ENCODE measurements at regions not wholly inside any gene's neighbourhood (a gene's known extent, or its start where the extent isn't known, plus 50 kb on each side); places are given as distances from the start of the nearest gene placed in this dataset.
A peak's percentile ranks its signal among the peaks of the same experiment; 100 is the strongest.
"Not testable (repeated sequence)": the region's sequence is repeated elsewhere in the genome, so short reads cannot be mapped to it uniquely, and the experiment has no call there.

GRCh38 chr6:5896476-5897200 lies 110.1 kb downstream of the NRN1 start:
- DNase-seq = no peak

DNA sequence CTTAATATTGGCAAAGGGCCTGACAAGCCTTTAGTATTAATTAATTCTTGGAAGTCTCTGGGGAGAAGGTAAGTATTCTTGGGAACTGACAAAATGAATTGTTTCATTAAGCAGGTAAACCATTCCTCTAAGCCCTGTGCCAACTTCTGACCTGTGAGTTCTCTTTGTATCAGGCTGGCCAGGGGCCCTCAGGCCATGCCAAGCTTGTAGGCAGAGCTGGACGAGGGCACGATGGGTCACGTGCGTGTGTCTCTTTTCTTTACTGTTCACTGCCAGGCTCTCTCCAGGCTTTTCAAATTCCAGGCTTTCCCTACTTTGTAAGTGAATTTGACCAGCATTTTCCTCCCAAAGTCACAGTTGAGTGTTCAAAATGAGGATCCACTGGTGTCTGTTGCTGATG lies 112.4 kb downstream of the NRN1 start:
- no peak for DNase-seq

DNA sequence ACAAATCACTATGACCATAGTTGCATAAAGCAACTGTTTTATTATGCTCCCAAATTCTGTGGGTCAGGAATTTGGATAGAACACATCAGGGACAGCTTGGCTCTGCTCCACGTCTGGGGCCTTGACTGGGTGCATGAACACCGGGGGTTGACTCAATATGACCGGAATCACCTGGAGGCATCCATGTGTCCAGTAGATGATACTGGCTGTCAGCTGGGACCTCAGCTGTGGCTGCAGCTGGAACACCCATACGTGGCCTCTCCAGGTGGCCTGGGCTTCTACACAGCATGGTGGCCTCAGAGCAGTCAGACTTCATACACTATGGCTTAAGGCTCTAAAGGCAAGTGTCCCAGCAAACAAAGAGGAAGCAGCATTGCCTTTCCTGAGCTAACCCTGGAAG lies 113.4 kb downstream of the NRN1 start:
- no peak for DNase-seq

GRCh38 chr6:5892669-5893068 lies 114.1 kb downstream of the NRN1 start:
- no peak for DNase-seq

DNA sequence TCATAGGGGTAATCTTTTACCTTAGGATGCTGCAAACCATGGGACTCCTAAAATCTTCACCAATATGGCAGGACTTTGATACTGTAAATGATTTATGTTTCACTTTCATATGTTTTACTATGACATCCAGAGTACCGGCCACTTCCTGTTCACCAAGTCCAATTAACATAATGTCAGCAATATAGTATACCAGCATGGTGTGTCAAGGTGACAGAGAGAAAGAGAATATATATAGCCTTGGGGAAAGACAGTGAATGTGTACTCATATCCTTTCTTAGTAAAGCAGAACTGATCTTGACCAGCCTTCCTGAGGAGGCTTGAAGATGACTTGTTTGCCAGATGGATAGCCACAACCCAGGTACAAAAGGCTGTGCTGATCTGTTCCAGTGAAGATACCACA lies 127.9 kb downstream of the NRN1 start:
- DNase-seq = no peak

DNA sequence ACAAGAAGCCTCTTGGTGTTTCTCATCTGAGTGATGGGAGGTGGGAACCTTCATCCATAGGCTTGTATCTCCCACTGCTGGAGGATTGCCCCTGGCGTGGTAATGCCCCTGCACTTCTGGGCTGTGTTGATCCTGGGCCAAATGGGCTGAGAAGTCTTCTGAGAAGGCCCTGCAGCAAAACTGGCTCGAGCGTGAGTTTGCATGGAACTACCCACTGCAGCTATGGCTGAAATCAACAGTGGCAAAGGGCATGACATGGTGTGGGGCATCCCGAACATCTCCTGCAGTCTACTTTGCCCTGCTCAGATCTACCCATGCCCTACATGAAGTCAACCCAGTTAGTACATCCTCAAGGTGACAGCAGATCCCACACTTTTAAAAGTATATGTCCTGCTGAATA lies 130.6 kb downstream of the NRN1 start:
- DNase-seq = no peak

GRCh38 chr6:5873976-5874375 lies 132.7 kb downstream of the NRN1 start:
- not testable (repeated sequence) for DNase-seq

- DNase-seq = no peak
Observed at GRCh38 chr6:5871296-5871695, 135.4 kb downstream of the NRN1 start.

- DNase-seq = no peak
Observed at GRCh38 chr6:5869676-5870075, 137.0 kb downstream of the NRN1 start.

DNA sequence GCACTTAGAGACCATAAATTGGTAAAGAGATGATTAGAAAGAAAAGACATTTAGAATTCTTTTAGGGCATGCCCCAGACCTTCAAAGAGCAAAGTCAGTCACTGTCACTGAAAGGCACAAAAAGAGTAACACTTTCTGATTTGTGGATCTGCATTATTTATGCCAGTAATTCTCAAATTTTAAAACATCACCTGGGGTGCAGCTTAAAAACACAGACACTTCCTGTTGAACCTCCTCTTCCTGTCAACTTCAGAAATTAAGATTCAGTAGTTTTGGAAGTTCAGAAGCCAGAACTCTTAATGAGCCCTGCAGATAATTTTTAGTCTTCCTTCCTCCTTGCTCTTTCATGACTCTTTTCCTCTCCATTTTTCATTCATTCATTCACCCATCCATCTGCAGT lies 137.5 kb downstream of the NRN1 start:
- no peak for DNase-seq

DNA sequence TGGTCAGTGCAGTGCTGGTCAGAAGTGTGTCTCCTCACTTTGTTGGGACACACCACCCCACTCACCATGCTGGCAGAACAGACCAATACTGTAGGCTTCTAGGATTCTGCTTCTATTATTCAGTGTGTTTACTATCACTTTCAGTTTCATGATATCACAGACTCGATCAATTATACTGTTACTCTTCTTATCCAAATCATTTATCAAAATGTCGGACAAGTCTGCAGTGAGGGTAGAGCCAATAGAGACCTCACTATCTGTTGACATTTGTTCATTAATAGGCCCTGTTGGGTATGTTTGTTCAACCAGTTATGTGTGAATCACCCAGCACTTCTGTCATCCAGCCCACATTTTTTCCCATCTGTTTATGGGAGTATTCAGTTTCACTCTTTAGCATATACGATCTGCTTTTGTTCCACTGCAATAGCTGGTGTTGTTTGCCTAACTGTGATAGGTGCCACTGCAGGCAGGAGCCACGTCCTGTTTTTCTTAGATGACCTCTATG lies 140.1 kb downstream of the NRN1 start:
- DNase-seq = no peak

DNA sequence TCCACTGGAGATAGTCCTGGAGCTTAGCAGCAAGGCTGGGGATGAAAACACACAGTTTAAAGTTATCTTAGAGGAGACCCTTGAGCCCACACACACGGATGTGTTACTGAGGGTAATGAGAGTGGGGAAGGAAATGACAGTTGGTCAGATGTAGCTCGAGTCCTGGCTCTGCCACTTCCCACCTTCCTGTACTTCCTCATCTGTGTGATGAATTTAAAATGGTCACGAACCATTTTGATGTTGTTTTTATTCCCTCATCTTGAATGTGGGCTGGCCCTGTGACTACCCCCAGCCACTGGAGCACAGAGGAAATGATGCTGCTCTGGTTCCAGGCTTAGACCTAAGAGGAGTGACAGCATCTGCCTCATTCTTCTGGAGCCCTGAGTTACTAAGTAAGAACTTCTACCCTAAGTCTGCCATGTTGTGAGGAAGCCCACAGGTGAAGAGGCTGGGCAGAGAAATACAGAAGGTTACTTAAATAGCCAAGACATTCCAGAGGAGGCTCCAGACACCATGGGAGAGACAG lies 141.2 kb downstream of the NRN1 start:
- DNase-seq = no peak

- no peak for DNase-seq
Observed at GRCh38 chr6:5860849-5861248, 145.9 kb downstream of the NRN1 start.

GRCh38 chr6:5855787-5856470 lies 150.8 kb downstream of the NRN1 start:
- no peak for DNase-seq

- DNase-seq = no peak
Observed at GRCh38 chr6:5854899-5855298, 151.8 kb downstream of the NRN1 start.

DNA sequence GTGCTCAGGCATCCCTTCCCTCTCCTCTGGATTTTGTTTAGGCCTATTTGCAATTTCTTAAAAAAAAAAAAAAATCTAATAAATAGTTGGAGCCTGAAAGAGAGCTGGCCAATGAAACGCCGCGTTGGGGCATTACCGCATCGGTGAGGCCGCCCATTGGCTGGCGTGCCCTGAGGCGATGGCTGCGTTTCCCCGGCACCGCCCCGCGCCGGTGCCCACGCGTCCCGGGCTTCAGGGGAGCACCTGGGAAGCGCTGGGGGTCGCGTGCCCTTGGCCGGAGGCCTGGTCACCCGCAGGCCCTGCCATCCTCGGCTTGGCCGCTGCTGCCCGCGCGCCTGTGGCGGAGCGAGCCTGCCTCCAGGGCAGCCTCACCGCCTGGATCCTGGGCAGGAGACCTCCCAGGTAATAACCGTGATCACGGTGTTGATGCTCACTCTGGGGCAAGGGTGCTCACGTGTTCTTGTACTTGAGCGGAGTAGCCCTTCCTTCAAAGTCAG lies 155.4 kb downstream of the NRN1 start:
- peak; percentile 80 for DNase-seq

GRCh38 chr6:5850848-5851255 lies 155.9 kb downstream of the NRN1 start:
- no peak for DNase-seq

- DNase-seq = no peak
Observed at GRCh38 chr6:5846889-5847288, 159.8 kb downstream of the NRN1 start.

DNA sequence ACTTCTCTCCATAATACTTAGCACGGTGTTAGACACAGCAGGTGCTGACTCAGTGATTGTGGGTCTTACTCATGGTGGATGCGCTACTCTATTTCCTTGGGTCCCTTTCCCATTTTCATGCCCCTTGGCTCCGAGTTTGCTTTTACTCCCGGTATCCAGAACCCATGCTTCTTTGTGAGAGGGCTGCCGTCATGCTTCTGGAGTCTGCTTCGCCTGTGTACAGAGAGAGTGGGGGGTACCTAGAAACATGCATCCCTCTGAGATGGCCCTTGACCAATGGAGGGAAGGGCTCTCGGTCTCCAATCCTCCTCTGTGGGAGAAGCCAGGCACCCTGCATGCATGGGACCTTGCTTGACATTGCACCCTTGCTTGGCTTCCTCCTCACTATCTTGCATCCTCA lies 160.4 kb downstream of the NRN1 start:
- no peak for DNase-seq

- no peak for DNase-seq
Observed at GRCh38 chr6:5843078-5843477, 163.6 kb downstream of the NRN1 start.

- DNase-seq = no peak
Observed at GRCh38 chr6:5840734-5841390, 165.9 kb downstream of the NRN1 start.

DNA sequence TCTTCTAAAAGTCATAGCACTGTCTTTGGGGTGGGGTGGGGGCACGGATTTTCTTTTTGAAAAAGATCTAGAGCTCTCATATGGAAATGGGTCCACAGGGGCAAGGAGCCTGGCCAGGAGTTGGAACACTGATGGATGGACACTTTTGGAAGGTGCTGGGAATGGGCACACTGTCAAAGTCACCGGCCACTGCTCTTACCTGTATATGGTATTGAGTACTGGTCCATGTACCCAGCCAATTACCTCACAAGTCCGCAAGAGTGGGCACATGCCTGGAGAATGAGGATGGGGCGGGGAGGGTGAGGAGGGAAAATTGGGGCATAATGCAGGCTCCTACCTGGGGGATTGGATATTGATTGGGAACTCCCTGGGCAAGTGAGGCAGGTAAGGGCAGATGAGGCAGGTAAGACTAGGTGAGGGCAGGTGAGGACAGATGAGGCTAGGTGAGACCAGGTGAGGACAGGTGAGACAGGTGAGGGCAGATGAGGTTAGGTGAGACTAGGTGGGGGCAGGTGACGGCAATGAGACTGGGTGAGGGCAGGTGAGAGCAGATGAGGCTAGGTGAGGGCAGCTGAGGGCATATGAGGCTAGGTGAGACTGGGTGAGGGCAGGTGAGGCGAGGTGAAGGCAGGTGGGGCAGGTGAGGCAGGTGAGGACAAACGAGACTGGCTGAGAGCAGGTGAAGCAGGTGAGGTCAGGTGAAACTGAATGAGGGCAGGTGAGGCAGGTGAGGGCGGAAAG lies 167.9 kb downstream of the NRN1 start:
- no peak for DNase-seq

DNA sequence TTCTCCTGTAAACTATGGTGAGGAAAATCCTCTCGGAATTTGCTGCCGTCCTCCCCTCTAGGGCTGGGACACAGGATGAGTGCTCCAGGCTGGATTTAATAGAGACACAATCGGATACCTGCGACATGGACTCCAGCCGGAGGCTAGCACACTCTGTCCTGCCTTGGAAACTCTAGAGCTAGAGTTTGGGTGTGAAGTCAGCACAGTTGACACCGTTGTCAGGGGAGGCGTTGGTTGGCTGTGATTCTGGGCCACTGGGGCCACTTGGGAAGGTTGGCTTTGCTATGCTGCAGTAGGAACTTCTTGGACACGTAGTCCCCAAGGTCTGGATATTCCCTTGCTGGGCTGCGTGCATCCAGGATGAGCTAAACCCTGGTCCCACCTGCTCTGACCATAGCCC lies 169.4 kb downstream of the NRN1 start:
- DNase-seq = no peak
